ENCODE measurements at regions not wholly inside any gene's neighbourhood (a gene's known extent, or its start where the extent isn't known, plus 50 kb on each side); places are given as distances from the start of the nearest gene placed in this dataset.

DNA sequence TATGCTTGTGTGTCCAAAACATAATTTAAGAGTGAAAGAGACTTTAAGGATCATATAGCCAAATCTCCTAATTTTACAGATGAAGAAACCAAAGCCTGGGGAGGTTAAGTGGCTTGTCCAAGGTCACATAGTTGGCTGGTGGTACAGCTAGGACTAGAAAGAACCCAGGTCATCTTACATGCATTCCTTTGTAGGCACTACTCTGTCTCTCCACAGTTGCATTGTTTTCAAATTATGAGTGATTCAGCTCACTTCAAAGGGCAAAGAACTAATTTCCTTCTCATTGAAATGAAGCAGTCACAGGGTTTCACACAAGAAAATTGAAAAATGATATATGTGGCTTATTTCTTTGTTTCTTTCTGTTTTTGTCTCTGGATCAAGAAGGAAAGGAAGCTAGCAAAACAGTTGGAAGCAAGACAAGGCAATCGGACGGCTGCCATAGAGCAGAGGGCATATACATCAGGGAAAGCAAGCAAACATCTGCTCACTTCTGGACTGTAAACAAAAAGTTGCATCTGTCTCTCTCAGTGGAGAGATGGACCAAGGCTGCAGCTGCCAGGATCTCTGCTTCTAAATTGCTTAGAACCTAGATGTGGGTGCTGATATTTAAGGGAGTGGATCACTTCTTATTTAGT, 107.5 kb upstream of the AMOT start:
- H3K4me1 ChIP-seq: no peaks in the 10 kb centered on the region
- no peak for DNase-seq (ENCODE audit: low spot score in 2 of 2)
- 71% methylated on average over 2 of the region's 2 CpGs for WGBS
- no peaks in the 10 kb centered on the region for H3K9me3 ChIP-seq
- H3K36me3 ChIP-seq: no peaks in the 10 kb centered on the region
- no peak overlapping the region for H3K27ac ChIP-seq
- H3K27me3 ChIP-seq: no peaks in the 10 kb centered on the region
- H3K4me3 ChIP-seq: no peak overlapping the region
- TF ChIP-seq POLR2AphosphoS5 (IDR thresholded peaks at IDR 0.05): no peak
- no peak for TF ChIP-seq EP300 (IDR thresholded peaks at IDR 0.05)
- TF ChIP-seq, protein P1, sequence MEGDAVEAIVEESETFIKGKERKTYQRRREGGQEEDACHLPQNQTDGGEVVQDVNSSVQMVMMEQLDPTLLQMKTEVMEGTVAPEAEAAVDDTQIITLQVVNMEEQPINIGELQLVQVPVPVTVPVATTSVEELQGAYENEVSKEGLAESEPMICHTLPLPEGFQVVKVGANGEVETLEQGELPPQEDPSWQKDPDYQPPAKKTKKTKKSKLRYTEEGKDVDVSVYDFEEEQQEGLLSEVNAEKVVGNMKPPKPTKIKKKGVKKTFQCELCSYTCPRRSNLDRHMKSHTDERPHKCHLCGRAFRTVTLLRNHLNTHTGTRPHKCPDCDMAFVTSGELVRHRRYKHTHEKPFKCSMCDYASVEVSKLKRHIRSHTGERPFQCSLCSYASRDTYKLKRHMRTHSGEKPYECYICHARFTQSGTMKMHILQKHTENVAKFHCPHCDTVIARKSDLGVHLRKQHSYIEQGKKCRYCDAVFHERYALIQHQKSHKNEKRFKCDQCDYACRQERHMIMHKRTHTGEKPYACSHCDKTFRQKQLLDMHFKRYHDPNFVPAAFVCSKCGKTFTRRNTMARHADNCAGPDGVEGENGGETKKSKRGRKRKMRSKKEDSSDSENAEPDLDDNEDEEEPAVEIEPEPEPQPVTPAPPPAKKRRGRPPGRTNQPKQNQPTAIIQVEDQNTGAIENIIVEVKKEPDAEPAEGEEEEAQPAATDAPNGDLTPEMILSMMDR (IDR thresholded peaks at IDR 0.05): no peak

DNA sequence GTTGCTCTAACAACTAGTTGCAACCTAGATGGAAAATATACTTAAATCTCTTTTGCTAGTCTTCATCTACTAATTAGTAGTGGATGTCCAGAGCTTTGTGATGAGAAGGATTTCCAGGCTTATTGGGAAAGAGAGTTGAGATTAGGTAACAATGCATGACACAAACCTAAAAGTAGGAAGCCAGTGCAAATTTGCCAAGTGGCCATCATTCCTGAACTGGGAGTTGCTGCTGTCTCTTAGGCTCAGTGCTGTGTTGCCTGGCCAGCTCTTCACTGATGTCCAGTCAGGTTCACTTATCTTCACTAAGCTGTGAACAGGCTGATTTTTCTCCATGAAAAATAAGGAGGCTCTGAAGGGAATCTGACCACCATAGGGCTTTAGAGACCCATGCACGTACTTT, 105.6 kb upstream of the AMOT start:
- no peak overlapping the region for H3K27ac ChIP-seq
- no peaks in the 10 kb centered on the region for H3K4me1 ChIP-seq
- TF ChIP-seq EP300 (IDR thresholded peaks at IDR 0.05) (no peak), POLR2A (IDR thresholded peaks at IDR 0.05) (no peak)
- TF ChIP-seq, protein P1 (IDR thresholded peaks at IDR 0.05): no peak
- no peaks in the 10 kb centered on the region for H3K27me3 ChIP-seq
- H3K4me3 ChIP-seq: no peak overlapping the region
- H3K36me3 ChIP-seq: no peaks in the 10 kb centered on the region
- WGBS: 80% methylated on average over 1 of the region's 1 CpG
- DNase-seq (ENCODE audit: low spot score in 2 of 2): no peak
- no peaks in the 10 kb centered on the region for H3K9me3 ChIP-seq

- WGBS: 75% methylated on average over 6 of the region's 6 CpGs
- no peaks in the 10 kb centered on the region for H3K4me1 ChIP-seq
- no peaks in the 10 kb centered on the region for H3K27me3 ChIP-seq
- no peaks in the 10 kb centered on the region for H3K36me3 ChIP-seq
- H3K4me3 ChIP-seq: no peak overlapping the region
- DNase-seq (ENCODE audit: low spot score in 2 of 2): no peak
- TF ChIP-seq POLR2AphosphoS5 (IDR thresholded peaks at IDR 0.05): no peak
- TF ChIP-seq POLR2A (IDR thresholded peaks at IDR 0.05): no peak
- TF ChIP-seq, protein P1 (IDR thresholded peaks at IDR 0.05): no peak
- no peak for TF ChIP-seq EP300 (IDR thresholded peaks at IDR 0.05)
- H3K27ac ChIP-seq: no peak overlapping the region
- no peaks in the 10 kb centered on the region for H3K9me3 ChIP-seq
Observed at GRCh38 chrX:112945826-112946225, 105.2 kb upstream of the AMOT start.

DNA sequence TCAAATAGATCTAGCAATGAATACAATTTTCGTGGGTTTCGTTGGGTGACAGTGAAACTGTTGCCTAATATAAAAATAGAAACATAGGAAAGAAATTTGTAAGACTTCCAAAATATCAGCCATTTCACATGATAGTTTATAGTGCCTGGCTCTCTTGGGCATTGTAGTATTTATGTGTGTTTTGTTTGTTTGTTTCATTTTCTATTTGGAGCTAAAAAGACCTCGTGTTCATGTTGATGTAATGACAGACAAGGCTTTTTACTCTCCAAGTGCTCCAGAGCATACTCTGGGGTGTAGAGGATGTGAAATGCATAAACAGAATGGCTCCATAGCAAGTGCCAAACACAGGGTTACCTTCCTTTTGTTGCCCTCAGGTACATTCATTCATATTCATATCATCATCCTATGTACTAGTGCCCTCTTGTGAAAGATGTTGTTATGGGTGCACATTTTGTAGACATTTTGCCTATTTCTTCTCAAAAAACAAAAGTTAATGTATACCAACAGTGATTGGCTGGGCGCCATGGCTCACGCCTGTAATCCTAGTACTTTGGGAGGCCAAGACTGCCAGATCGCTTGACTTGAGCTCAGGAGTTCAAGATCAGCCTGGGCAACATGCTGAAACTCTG, 100.7 kb upstream of the AMOT start:
- DNase-seq (ENCODE audit: low spot score in 2 of 2): no peak
- WGBS: 40% methylated on average over 6 of the region's 6 CpGs
- Histone ChIP-seq H3K4me1 (no peaks in the 10 kb centered on the region), H3K27me3 (no peaks in the 10 kb centered on the region), H3K4me3 (no peak overlapping the region), H3K9me3 (no peaks in the 10 kb centered on the region), H3K36me3 (no peaks in the 10 kb centered on the region), H3K27ac (no peak overlapping the region)
- TF ChIP-seq POLR2A (IDR thresholded peaks at IDR 0.05): no peak
- no peak for TF ChIP-seq POLR2AphosphoS5 (IDR thresholded peaks at IDR 0.05)
- TF ChIP-seq, protein P1 (IDR thresholded peaks at IDR 0.05): no peak
- no peak for TF ChIP-seq EP300 (IDR thresholded peaks at IDR 0.05)

DNA sequence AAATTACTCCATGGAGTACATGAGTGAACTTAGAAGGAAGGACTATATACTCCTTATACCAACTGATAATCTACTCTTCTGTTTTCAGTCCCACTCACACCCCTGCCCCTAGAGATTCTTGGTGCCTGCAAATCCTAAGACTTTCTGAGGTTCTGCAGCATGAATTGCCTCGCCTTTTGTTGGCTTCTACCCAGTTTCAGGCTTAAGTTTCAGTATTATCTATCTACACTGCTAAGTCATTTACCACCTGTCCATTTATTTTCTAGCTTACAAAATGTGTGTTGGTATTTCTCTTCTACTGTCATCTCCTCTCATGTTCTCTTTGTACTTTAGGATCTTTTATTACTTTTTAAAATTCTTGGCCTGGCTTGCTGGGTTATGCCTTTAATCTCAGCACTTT, 94.4 kb upstream of the AMOT start:
- H3K36me3 ChIP-seq: no peaks in the 10 kb centered on the region
- no peaks in the 10 kb centered on the region for H3K27me3 ChIP-seq
- H3K4me1 ChIP-seq: no peaks in the 10 kb centered on the region
- no peaks in the 10 kb centered on the region for H3K9me3 ChIP-seq
- H3K4me3 ChIP-seq: no peak overlapping the region
- 47% methylated on average over 1 of the region's 1 CpG for WGBS
- H3K27ac ChIP-seq: no peak overlapping the region
- TF ChIP-seq POLR2AphosphoS5 (IDR thresholded peaks at IDR 0.05): no peak
- TF ChIP-seq, protein P1 (IDR thresholded peaks at IDR 0.05): no peak
- no peak for TF ChIP-seq POLR2A (IDR thresholded peaks at IDR 0.05)
- no peak for TF ChIP-seq EP300 (IDR thresholded peaks at IDR 0.05)
- no peak for DNase-seq (ENCODE audit: low spot score in 2 of 2)
